Activated CD8-positive, alpha-beta T cell treated with anti-CD3 and anti-CD28 coated beads for 36 hours (primary cell): ENCODE measurements at regions not wholly inside any gene's neighbourhood (a gene's known extent, or its start where the extent isn't known, plus 50 kb on each side); places are given as distances from the start of the nearest gene placed in this dataset.

Experiments
- ATAC-seq: fragments of 200-7000 bp; cut with Tn5 transposase; one replicate; pipeline ENCODE4 v1.10.0; 2021; ENCODE audit warnings: mild to moderate bottlenecking, moderate library complexity
- CTCF ChIA-PET: fragments of 350-600 bp; sonication (Branson Sonifier 250); formaldehyde crosslinking; loops from one replicate; lab custom pipeline; 2021; ENCODE audit warnings: antibody characterized with exemption; lab: Charles Lee
- POLR2A ChIA-PET: fragments of 350-600 bp; sonication (Branson Sonifier 250); formaldehyde crosslinking; loops from one replicate; lab custom pipeline; 2021; ENCODE audit warnings: antibody characterized with exemption; lab: Charles Lee
- DNase-seq: peaks from one replicate; pipeline ENCODE4 v3.0.0-alpha.2; 2020
- H3K27ac Mint-ChIP-seq: one replicate; pipeline ENCODE4 v1.8.0; 2021; ENCODE audit warnings: mild to moderate bottlenecking, mixed read lengths
- H3K27me3 Mint-ChIP-seq: one replicate; pipeline ENCODE4 v1.8.0; 2021; ENCODE audit warnings: mixed read lengths
- H3K36me3 Mint-ChIP-seq: one replicate; pipeline ENCODE4 v1.8.0; 2021; ENCODE audit warnings: low read depth, mixed read lengths
- H3K4me1 Mint-ChIP-seq: one replicate; pipeline ENCODE4 v1.8.0; 2021; ENCODE audit warnings: low read depth, mixed read lengths
- H3K4me3 Mint-ChIP-seq: one replicate; pipeline ENCODE4 v1.8.0; 2021; ENCODE audit warnings: mild to moderate bottlenecking, moderate library complexity, mixed read lengths
- H3K9me3 Mint-ChIP-seq: one replicate; pipeline ENCODE4 v1.8.0; 2021; ENCODE audit warnings: mixed read lengths
- CTCF ChIP-seq: fragments of 200-600 bp; IDR thresholded peaks from one replicate; pipeline ENCODE4 v1.8.0; 2022; ENCODE audit warnings: antibody characterized with exemption, mild to moderate bottlenecking
- intact Hi-C: fragments of 100-400 bp; cut with micrococcal nuclease; formaldehyde crosslinking; loops from one replicate; pipeline ENCODE4 v1.10.0; 2022

GRCh38 chr14:86153480-86153879, 623.5 kb downstream of the FLRT2 start:
- ChIA-PET POLR2A (no interaction called here), CTCF (interaction anchor here (1.4 kb wide), 1 partner anchor 9 kb away, joined by 3 read pairs; no protein-coding TSS in a partner anchor)
- no peak for ATAC-seq

GRCh38 chr14:86143248-86143647, 613.3 kb downstream of the FLRT2 start:
- no peaks in the 10 kb centered on the region for H3K27me3 Mint-ChIP-seq
- POLR2A ChIA-PET: no interaction called here
- intact Hi-C loops: no loop called here
- TF ChIP-seq CTCF: no peak
- peaks cover 25% of the 10 kb centered on the region for H3K9me3 Mint-ChIP-seq
- no peaks in the 10 kb centered on the region for H3K4me1 Mint-ChIP-seq
- H3K36me3 Mint-ChIP-seq: no peaks in the 10 kb centered on the region
- H3K4me3 Mint-ChIP-seq: no peak overlapping the region
- no peak for ATAC-seq
- H3K27ac Mint-ChIP-seq: no peak overlapping the region
- CTCF ChIA-PET: no interaction called here
- DNase-seq: no peak

More at GRCh38 chr14:86153480-86153879, 623.5 kb downstream of the FLRT2 start:
- no peak overlapping the region for H3K4me3 Mint-ChIP-seq
- no peak overlapping the region for H3K27ac Mint-ChIP-seq
- H3K9me3 Mint-ChIP-seq: no peaks in the 10 kb centered on the region
- H3K27me3 Mint-ChIP-seq: no peaks in the 10 kb centered on the region
- intact Hi-C loops: no loop called here
- no peak for DNase-seq
- no peak for TF ChIP-seq CTCF
- H3K36me3 Mint-ChIP-seq: no peaks in the 10 kb centered on the region
- H3K4me1 Mint-ChIP-seq: no peaks in the 10 kb centered on the region

- Mint-ChIP-seq H3K4me3 (no peak overlapping the region), H3K4me1 (no peaks in the 10 kb centered on the region), H3K9me3 (peaks cover 25% of the 10 kb centered on the region), H3K27ac (no peak overlapping the region), H3K27me3 (no peaks in the 10 kb centered on the region), H3K36me3 (no peaks in the 10 kb centered on the region)
- TF ChIP-seq CTCF: no peak
- ChIA-PET POLR2A (no interaction called here), CTCF (no interaction called here)
- ATAC-seq: no peak
- intact Hi-C loops: no loop called here
- DNase-seq: no peak
Observed at GRCh38 chr14:86141966-86142365, 612.0 kb downstream of the FLRT2 start.

GRCh38 chr14:86129426-86129825, 599.5 kb downstream of the FLRT2 start:
- DNase-seq: no peak
- H3K36me3 Mint-ChIP-seq: peaks cover 19% of the 10 kb centered on the region
- H3K27ac Mint-ChIP-seq: no peak overlapping the region
- peaks cover 13% of the 10 kb centered on the region for H3K9me3 Mint-ChIP-seq
- H3K4me3 Mint-ChIP-seq: no peak overlapping the region
- H3K4me1 Mint-ChIP-seq: no peaks in the 10 kb centered on the region
- no peak for TF ChIP-seq CTCF
- ATAC-seq: no peak
- H3K27me3 Mint-ChIP-seq: no peaks in the 10 kb centered on the region
- intact Hi-C loops: no loop called here
- POLR2A ChIA-PET: no interaction called here
- CTCF ChIA-PET: no interaction called here

GRCh38 chr14:86124328-86124727, 594.4 kb downstream of the FLRT2 start:
- ChIA-PET POLR2A (no interaction called here), CTCF (no interaction called here)
- Mint-ChIP-seq H3K4me3 (no peak overlapping the region), H3K27me3 (no peaks in the 10 kb centered on the region), H3K9me3 (peaks cover 6% of the 10 kb centered on the region), H3K4me1 (no peaks in the 10 kb centered on the region), H3K36me3 (peaks cover 15% of the 10 kb centered on the region), H3K27ac (no peak overlapping the region)
- intact Hi-C loops: no loop called here
- TF ChIP-seq CTCF: no peak
- ATAC-seq (no peak), DNase-seq (no peak)
